HCT116 (cell line): ENCODE measurements at regions not wholly inside any gene's neighbourhood (a gene's known extent, or its start where the extent isn't known, plus 50 kb on each side); places are given as distances from the start of the nearest gene placed in this dataset.

Experiments
- CEBPB ChIP-seq: IDR thresholded peaks from 2 replicates; pipeline ENCODE4 v1.6.1; 2012; ENCODE audit warnings: low read depth
- CTCF ChIP-seq, 3 experiments: fragments of 200-600 bp in 1 of 3; sonication (generic) in 1 of 3; IDR thresholded peaks in 2 of 3; conservative IDR thresholded peaks in 1 of 3; 2 replicates each; pipeline ENCODE4 v1.5.1; 2012 to 2017; ENCODE audit warnings: low read depth in 2 of 3, low read length in 2 of 3, antibody characterized with exemption in 1 of 3, borderline replicate concordance in 1 of 3, control low read depth in 1 of 3, mild to moderate bottlenecking in 1 of 3, mixed read lengths in 1 of 3, mixed run types in 1 of 3, moderate library complexity in 1 of 3; ENCODE audit not compliant: insufficient read depth in 1 of 3
- EZH2 ChIP-seq: fragments of 200-600 bp; sonication (generic); IDR thresholded peaks from 2 replicates; pipeline ENCODE4 v1.6.1; 2017; ENCODE audit warnings: antibody characterized with exemption, mixed run types
- FOSL1 ChIP-seq: IDR thresholded peaks from 2 replicates; pipeline ENCODE4 v1.6.1; 2012; ENCODE audit warnings: low read depth
- JUND ChIP-seq: IDR thresholded peaks from 2 replicates; pipeline ENCODE4 v1.6.1; 2012
- POLR2A ChIP-seq: IDR thresholded peaks from 2 replicates; pipeline ENCODE4 v1.7.0; 2011; ENCODE audit warnings: borderline replicate concordance; ENCODE audit not compliant: insufficient read depth, insufficient read length; ENCODE audit errors: extremely low read depth
- POLR2AphosphoS5 ChIP-seq: IDR thresholded peaks from 2 replicates; pipeline ENCODE4 v1.6.1; 2011; ENCODE audit warnings: mild to moderate bottlenecking, low read depth, low read length, moderate library complexity
- RAD21 ChIP-seq: IDR thresholded peaks from 2 replicates; pipeline ENCODE4 v1.6.1; 2012; ENCODE audit warnings: low read depth, mild to moderate bottlenecking
- REST ChIP-seq: IDR thresholded peaks from 2 replicates; pipeline ENCODE4 v1.6.1; 2012; ENCODE audit warnings: low read depth
- SP1 ChIP-seq: IDR thresholded peaks from 2 replicates; pipeline ENCODE4 v1.6.1; 2012; ENCODE audit warnings: low read depth
- SRF ChIP-seq: IDR thresholded peaks from 2 replicates; pipeline ENCODE4 v1.6.1; 2012; ENCODE audit warnings: low read depth
- TCF7L2 ChIP-seq: IDR thresholded peaks from 2 replicates; pipeline ENCODE4 v1.7.0; 2011; ENCODE audit warnings: borderline replicate concordance, inconsistent platforms; ENCODE audit not compliant: insufficient read depth, insufficient read length; ENCODE audit errors: extremely low read depth
- YY1 ChIP-seq: IDR thresholded peaks from 2 replicates; pipeline ENCODE4 v1.6.1; 2011; ENCODE audit warnings: low read length, low read depth, moderate library complexity, mild to moderate bottlenecking; ENCODE audit not compliant: insufficient replicate concordance; ENCODE audit errors: extremely low read depth
- ZNF274 ChIP-seq: fragments of 200-500 bp; sonication (Bioruptor generic); IDR thresholded peaks from 2 replicates; pipeline ENCODE4 v1.6.1; 2014; ENCODE audit warnings: mild to moderate bottlenecking, low read depth, low read length, inconsistent platforms

GRCh38 chr6:50924758-50925157 lies 106.1 kb downstream of the TFAP2B start:
- TF ChIP-seq CEBPB, result no peak
- no peak for TF ChIP-seq POLR2A
- no peak for TF ChIP-seq CTCF (IDR thresholded peaks at IDR 0.05 in 2 of 3, conservative IDR thresholded peaks at IDR 0.05 in 1 of 3; ENCODE audit: borderline replicate concordance in 1 of 3, insufficient read depth in 1 of 3, low read depth in 2 of 3, low read length in 2 of 3)
- TF ChIP-seq JUND, result no peak
- no peak for TF ChIP-seq TCF7L2
- no peak for TF ChIP-seq EZH2
- TF ChIP-seq POLR2AphosphoS5, result no peak
- TF ChIP-seq RAD21, result no peak
- no peak for TF ChIP-seq YY1
- no peak for TF ChIP-seq SRF
- TF ChIP-seq SP1, result no peak
- no peak for TF ChIP-seq REST
- TF ChIP-seq FOSL1, result no peak
- TF ChIP-seq ZNF274, result no peak
